IPS-NIHi7 (cell line): ENCODE measurements at regions not wholly inside any gene's neighbourhood (a gene's known extent, or its start where the extent isn't known, plus 50 kb on each side); places are given as distances from the start of the nearest gene placed in this dataset.
"Not testable (repeated sequence)": the region's sequence is repeated elsewhere in the genome, so short reads cannot be mapped to it uniquely, and the experiment has no call there.

Experiments
- DNase-seq: peaks from one replicate; pipeline ENCODE4 v3.0.0; 2012; ENCODE audit warnings: mixed read lengths; ENCODE audit errors: extremely low spot score

- DNase-seq = no peak
These were observed 121.1 kb upstream of the PLAAT1 start for GRCh38 chr3:193119926-193120325.

- no peak for DNase-seq
These were observed 116.2 kb upstream of the PLAAT1 start for GRCh38 chr3:193124861-193125260.

- no peak for DNase-seq
These were observed 111.4 kb upstream of the PLAAT1 start for GRCh38 chr3:193129607-193130006.

- DNase-seq = no peak
These were observed 110.4 kb upstream of the PLAAT1 start for GRCh38 chr3:193130576-193130975.

- DNase-seq = no peak
These were observed 108.8 kb upstream of the PLAAT1 start for GRCh38 chr3:193132241-193132640.

GRCh38 chr3:193132964-193133363 is 108.1 kb upstream of the PLAAT1 start:
- no peak for DNase-seq

GRCh38 chr3:193134856-193135255 is 106.2 kb upstream of the PLAAT1 start:
- DNase-seq = no peak

- DNase-seq = no peak
These were observed 100.6 kb upstream of the PLAAT1 start for GRCh38 chr3:193140381-193140780.

- no peak for DNase-seq
These were observed 95.8 kb upstream of the PLAAT1 start for GRCh38 chr3:193145248-193145647.

- no peak for DNase-seq
These were observed 92.1 kb upstream of the PLAAT1 start for GRCh38 chr3:193148688-193149473.

GRCh38 chr3:193149998-193150397 is 91.0 kb upstream of the PLAAT1 start:
- DNase-seq = no peak

- not testable (repeated sequence) for DNase-seq
These were observed 85.8 kb upstream of the PLAAT1 start for GRCh38 chr3:193155044-193155781.

- no peak for DNase-seq
These were observed 84.0 kb upstream of the PLAAT1 start for GRCh38 chr3:193157051-193157450.

GRCh38 chr3:193165431-193166120 is 75.4 kb upstream of the PLAAT1 start:
- DNase-seq = no peak

GRCh38 chr3:193168931-193169330 is 72.1 kb upstream of the PLAAT1 start:
- DNase-seq = no peak

GRCh38 chr3:193174140-193174539 is 66.9 kb upstream of the PLAAT1 start:
- DNase-seq = no peak

- DNase-seq = not testable (repeated sequence)
These were observed 61.5 kb upstream of the PLAAT1 start for GRCh38 chr3:193179332-193180012.

GRCh38 chr3:193187070-193187722 is 53.8 kb upstream of the PLAAT1 start:
- DNase-seq = no peak

GRCh38 chr3:193190146-193190786 is 50.8 kb upstream of the PLAAT1 start:
- DNase-seq = peak; percentile 89
